HG03558 (cell line): ENCODE measurements at regions not wholly inside any gene's neighbourhood (a gene's known extent, or its start where the extent isn't known, plus 50 kb on each side); places are given as distances from the start of the nearest gene placed in this dataset.
"Not testable (repeated sequence)": the region's sequence is repeated elsewhere in the genome, so short reads cannot be mapped to it uniquely, and the experiment has no call there.

Experiments
- ATAC-seq: cut with Tn5 transposase; IDR thresholded peaks from one replicate; pipeline ENCODE4 v1.9.1; 2021; ENCODE audit warnings: moderate number of reproducible peaks; ENCODE audit not compliant: unreplicated experiment; ENCODE audit errors: extremely low read depth

DNA sequence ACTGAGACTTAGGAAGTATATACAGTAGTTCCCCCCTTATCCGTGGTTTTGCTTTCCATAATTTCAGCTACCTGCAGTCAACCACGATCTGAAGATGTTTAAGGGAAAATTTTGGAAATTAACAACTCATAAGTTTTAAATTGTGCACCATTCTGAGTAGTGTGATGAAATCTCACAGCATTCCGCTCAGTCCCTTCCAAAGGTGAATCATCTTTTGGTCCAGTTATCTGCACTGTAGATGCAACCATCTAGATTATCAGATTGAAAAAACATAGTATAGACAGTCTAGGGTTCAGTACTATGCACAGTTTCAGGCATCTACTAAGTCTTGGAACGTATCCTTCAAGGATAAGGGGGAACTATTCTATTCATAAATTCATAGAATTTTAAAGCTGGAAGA is 109.0 kb downstream of the ANXA3 start:
- ATAC-seq: no peak

- ATAC-seq: no peak
Observed at GRCh38 chr4:78661086-78661690, 109.6 kb downstream of the ANXA3 start.

DNA sequence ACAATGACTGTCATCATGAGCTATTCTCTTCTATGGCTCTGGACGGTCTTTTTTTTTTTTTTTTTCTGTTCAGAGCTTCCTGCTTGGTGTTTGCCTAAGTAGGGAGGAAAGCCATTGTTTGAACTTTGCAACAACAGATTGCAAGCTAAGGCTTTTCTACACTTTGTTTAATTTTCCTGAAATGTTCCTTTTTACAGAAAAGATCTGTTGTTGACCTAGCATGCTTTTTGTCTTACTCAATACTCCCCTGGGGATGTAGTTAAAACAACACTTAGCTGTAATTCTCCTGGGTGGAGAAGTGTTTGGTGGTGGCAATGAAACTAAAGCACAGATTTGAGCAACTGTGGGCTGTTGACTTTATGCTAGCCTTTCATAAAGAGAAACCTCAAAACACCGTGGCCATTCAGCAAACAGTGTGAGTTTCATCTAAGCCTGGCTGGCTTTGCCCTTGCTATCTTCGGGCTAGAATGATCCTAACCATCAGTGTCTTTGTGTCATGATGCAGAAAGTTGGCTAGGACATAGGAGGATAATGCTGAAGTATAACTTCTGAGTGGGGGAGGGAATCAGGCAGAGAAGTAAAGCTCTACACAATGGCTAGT is 110.5 kb downstream of the ANXA3 start:
- peak; percentile 51 for ATAC-seq

- ATAC-seq: no peak
Observed at GRCh38 chr4:78662658-78663057, 111.1 kb downstream of the ANXA3 start.

GRCh38 chr4:78664296-78664695 is 111.9 kb upstream of the BMP2K start:
- not testable (repeated sequence) for ATAC-seq

GRCh38 chr4:78665216-78665770 is 110.9 kb upstream of the BMP2K start:
- no peak for ATAC-seq

DNA sequence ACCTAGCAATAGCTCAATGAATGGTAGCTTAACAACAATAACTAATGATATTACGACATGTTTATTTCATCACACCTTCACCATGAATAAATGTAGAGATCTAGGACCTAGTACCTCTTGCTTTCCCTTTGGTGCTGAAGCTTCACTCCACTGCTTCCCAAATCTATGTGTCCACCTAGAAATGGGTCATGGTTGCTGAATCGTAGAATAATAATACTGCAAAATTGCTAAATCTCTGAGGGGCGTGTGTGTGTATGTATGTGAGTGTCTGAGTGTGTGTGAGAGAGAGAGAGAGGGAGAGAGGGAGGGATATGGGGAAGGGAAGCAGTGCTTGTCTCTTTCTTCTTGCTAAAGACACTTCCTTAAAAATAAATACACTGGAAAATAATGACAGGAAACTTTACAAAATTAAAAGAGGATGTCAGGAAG is 109.3 kb upstream of the BMP2K start:
- ATAC-seq: no peak

- no peak for ATAC-seq
Observed at GRCh38 chr4:78667325-78667724, 108.8 kb upstream of the BMP2K start.

- peak; percentile 69 for ATAC-seq
Observed at GRCh38 chr4:78667764-78668163, 108.4 kb upstream of the BMP2K start.

DNA sequence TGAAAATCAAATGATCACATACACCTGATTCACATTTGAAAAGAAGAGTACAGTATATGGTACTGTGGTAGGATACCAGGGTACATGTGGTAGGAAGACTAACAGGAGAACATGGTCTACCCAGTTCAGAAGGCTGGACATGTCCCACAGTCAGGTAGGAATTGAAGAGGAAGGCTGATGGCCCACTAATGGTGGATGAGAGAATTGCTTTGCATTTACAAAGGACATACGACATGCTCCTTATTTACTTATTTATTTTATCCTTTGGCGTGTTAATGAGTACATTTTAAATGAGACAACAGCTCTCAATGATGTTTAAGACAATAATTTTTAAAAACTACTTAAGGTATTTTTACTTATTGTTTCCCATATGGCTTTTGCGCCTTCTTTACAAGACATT is 106.7 kb upstream of the BMP2K start:
- ATAC-seq: no peak

- no peak for ATAC-seq
Observed at GRCh38 chr4:78671903-78672815, 104.0 kb upstream of the BMP2K start.

DNA sequence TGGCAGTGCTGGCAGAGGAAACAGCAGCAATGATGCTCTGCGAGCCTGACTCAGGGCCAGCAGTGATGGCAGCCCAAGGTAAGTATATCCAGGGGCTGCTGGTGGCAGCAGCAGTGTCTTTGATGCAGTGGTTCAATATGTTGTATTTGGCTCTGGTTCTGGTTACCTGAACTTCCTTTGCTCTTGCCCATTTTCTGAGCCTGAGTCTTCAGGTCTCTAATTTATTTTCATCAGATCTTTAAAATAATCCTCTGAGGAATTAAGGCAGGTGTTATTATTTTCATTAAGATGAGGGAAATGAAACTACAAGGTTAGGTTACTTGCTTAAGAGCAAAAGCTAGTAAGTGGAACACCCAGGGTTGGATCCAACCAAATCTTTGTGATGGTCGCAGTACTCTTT is 102.8 kb upstream of the BMP2K start:
- no peak for ATAC-seq

- no peak for ATAC-seq
Observed at GRCh38 chr4:78675325-78675724, 100.8 kb upstream of the BMP2K start.

- no peak for ATAC-seq
Observed at GRCh38 chr4:78682070-78682469, 94.1 kb upstream of the BMP2K start.

DNA sequence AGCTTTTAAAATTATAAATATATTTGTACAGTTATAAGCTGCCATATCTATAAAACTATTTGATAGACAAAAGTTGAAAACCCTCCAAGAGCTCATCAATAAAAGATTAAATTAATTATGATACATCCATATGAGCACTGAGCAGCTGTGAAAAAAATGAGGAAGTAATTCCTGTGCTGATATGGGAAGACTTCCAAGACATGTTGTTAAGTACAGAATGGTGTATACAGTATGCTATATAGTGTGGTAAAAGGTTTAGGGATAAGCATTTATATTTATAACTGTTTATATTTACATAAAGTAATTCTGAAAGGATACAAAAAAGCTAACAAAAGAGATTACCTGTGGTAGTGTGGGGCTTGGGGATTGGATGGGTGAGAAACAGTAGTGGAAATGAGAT is 92.8 kb upstream of the BMP2K start:
- ATAC-seq: no peak

- no peak for ATAC-seq
Observed at GRCh38 chr4:78684325-78685079, 91.6 kb upstream of the BMP2K start.

DNA sequence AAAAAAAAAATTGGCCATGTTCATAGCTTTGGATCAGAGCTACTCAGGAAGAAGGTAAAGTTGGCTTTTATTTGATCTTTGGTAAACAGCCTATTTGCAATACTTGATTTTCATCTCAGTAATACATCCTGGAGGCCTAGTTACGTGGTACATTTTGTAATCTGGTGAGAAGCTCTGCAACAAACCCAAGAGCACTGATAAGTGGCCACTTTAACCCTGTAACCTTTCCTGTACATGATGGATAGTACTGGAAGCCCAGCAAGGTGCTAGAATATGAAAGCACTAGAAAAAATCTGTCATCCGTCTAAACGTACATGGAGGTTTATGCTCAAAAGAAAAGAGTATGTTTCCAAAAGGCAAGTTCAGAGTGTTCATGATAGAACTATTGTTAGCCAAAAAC is 88.3 kb upstream of the BMP2K start:
- ATAC-seq: no peak

- ATAC-seq: no peak
Observed at GRCh38 chr4:78688366-78688765, 87.8 kb upstream of the BMP2K start.

DNA sequence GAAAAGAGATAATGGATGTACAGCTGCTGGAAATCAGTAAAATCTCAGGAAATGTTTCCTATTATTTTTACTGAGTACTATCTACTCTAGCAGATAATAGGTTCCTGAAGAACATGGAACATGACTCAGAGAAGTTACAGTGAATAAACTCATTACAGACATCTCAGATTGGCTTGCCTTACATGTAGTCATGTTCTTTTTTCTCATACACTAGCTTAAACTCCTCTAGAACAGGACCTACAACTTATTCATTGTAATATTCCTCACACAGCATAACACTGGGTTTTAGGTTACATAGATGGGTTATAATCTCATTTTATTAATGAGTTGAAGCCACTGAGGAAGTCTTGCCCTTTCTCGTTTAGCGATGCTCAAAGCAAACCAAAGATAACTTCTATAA is 86.9 kb upstream of the BMP2K start:
- no peak for ATAC-seq

GRCh38 chr4:78689700-78690323 is 86.3 kb upstream of the BMP2K start:
- no peak for ATAC-seq
